GM12891 (cell line): ENCODE measurements at regions not wholly inside any gene's neighbourhood (a gene's known extent, or its start where the extent isn't known, plus 50 kb on each side); places are given as distances from the start of the nearest gene placed in this dataset.

Source experiments
- POLR2A ChIP-seq: IDR thresholded peaks from 2 replicates; pipeline ENCODE4 v1.6.1; 2011; ENCODE audit warnings: low read depth, low read length, control low read depth
- POLR2AphosphoS5 ChIP-seq: IDR thresholded peaks from 2 replicates; pipeline ENCODE4 v1.6.1; 2011; ENCODE audit warnings: low read depth, low read length, control low read depth
- POU2F2 ChIP-seq: IDR thresholded peaks from 2 replicates; pipeline ENCODE4 v1.6.1; 2011; ENCODE audit warnings: low read depth, mild to moderate bottlenecking, control low read depth, low read length, moderate library complexity
- SPI1 ChIP-seq: IDR thresholded peaks from 2 replicates; pipeline ENCODE4 v1.6.1; 2011; ENCODE audit warnings: low read depth, low read length, control low read depth
- TAF1 ChIP-seq: IDR thresholded peaks from 2 replicates; pipeline ENCODE4 v1.6.1; 2011; ENCODE audit warnings: low read depth, low read length, control low read depth

GRCh38 chr3:124410471-124410870, 319.8 kb upstream of the UMPS start:
- no peak for TF ChIP-seq POLR2A
- no peak for TF ChIP-seq POLR2AphosphoS5
- TF ChIP-seq TAF1: no peak
- TF ChIP-seq SPI1: no peak
- no peak for TF ChIP-seq POU2F2
